ENCODE measurements at regions not wholly inside any gene's neighbourhood (a gene's known extent, or its start where the extent isn't known, plus 50 kb on each side); places are given as distances from the start of the nearest gene placed in this dataset.

DNA sequence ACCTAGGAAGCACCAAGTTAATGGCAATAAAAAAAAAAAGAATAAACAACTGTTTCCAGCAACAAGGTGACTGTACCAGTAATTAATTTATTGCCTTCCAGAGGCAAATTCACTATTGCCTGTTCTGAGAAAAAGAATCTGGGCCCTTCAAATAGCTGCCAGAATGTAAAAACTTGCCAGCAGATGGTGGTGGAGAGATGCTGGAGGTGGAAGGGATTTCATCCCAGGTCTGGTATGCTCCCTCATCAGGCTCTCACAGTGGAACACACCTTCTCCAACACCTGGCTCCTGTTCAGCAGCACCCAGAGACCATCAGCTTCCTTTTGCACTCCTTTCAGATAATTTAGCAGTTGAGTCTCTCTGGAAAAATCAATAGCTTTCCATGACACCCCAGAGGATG is 792.9 kb upstream of the ADAMTS5 start:
- H3K27ac Mint-ChIP-seq, result no peak overlapping the region
- H3K36me3 Mint-ChIP-seq, result no peaks in the 10 kb centered on the region
- no peak overlapping the region for H3K4me3 Mint-ChIP-seq
- no peak overlapping the region for H3K9ac ChIP-seq (ENCODE audit: insufficient read depth, low read length, poor library complexity, severe bottlenecking)
- H3K4me3 ChIP-seq (replicated peaks in 1 of 3; ENCODE audit: low read depth in 2 of 3, low read length in 3 of 3), result no peak overlapping the region
- no peaks in the 10 kb centered on the region for H3K9me3 ChIP-seq (replicated peaks in 1 of 2; ENCODE audit: control insufficient read depth in 1 of 2, insufficient read depth in 1 of 2, low read length in 2 of 2)
- H3K36me3 ChIP-seq (replicated peaks in 1 of 2; ENCODE audit: control insufficient read depth in 1 of 2, insufficient read depth in 2 of 2, low read length in 2 of 2), result no peaks in the 10 kb centered on the region
- H2AFZ ChIP-seq (ENCODE audit: insufficient read depth, low read depth, low read length, poor library complexity, severe bottlenecking), result no peak overlapping the region
- intact Hi-C loops (cut with micrococcal nuclease), result no loop called here
- no peaks in the 10 kb centered on the region for H3K79me2 ChIP-seq (ENCODE audit: insufficient read depth, low read length)
- no peaks in the 10 kb centered on the region for H3K27me3 ChIP-seq (ENCODE audit: control insufficient read depth in 2 of 2, insufficient read depth in 2 of 2, low read length in 2 of 2)
- H3K4me1 ChIP-seq (ENCODE audit: control insufficient read depth in 1 of 2, insufficient read depth in 2 of 2, low read length in 2 of 2), result no peaks in the 10 kb centered on the region
- no peak for DNase-seq
- TF ChIP-seq, protein P1, sequence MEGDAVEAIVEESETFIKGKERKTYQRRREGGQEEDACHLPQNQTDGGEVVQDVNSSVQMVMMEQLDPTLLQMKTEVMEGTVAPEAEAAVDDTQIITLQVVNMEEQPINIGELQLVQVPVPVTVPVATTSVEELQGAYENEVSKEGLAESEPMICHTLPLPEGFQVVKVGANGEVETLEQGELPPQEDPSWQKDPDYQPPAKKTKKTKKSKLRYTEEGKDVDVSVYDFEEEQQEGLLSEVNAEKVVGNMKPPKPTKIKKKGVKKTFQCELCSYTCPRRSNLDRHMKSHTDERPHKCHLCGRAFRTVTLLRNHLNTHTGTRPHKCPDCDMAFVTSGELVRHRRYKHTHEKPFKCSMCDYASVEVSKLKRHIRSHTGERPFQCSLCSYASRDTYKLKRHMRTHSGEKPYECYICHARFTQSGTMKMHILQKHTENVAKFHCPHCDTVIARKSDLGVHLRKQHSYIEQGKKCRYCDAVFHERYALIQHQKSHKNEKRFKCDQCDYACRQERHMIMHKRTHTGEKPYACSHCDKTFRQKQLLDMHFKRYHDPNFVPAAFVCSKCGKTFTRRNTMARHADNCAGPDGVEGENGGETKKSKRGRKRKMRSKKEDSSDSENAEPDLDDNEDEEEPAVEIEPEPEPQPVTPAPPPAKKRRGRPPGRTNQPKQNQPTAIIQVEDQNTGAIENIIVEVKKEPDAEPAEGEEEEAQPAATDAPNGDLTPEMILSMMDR (IDR thresholded peaks at IDR 0.05), result no peak
- peaks cover 0 to 7% (median 0%) of the 10 kb centered on the region in 7 donors for H3K9me3 Mint-ChIP-seq
- H3K4me2 ChIP-seq (replicated peaks; ENCODE audit: extremely low read depth, low read length, poor library complexity, severe bottlenecking), result no peak overlapping the region
- peaks cover 0 to 3% (median 2%) of the 10 kb centered on the region in 3 donors for H3K27me3 Mint-ChIP-seq (ENCODE audit: low read depth in 3 of 3)
- no peaks in the 10 kb centered on the region for H4K20me1 ChIP-seq (ENCODE audit: insufficient read depth, low read length)
- H3K27ac ChIP-seq (ENCODE audit: low read depth in 1 of 2, low read length in 2 of 2), result no peak overlapping the region
- no peaks in the 10 kb centered on the region for H3K4me1 Mint-ChIP-seq

DNA sequence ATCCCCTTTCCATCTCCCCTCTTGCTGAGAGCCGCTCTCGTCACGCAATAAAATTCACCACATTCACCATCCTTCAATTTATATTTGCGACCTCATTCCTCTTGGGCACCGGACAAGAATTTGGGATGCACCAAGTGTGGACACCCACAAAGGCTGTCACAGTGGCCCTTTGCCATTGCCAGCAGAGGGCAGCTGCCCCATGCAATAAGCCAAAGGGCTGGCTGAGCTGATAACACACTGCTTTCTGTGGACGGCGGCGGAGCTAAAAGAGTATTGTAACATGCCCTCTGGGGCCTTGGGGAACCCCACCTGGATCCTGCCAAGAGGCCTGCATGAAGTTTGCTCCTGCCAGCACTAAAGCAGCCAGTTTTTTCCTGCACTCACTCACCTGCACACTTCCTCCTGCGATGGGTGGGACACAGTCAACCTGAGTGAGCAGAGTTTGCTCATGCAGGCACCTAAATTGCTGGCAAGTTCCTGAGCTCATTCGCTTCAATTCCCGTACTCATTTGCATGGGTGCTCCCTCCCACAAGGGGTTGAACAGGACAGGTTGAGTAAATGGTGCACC is 792.3 kb upstream of the ADAMTS5 start:
- DNase-seq, result no peak
- H2AFZ ChIP-seq (ENCODE audit: insufficient read depth, low read depth, low read length, poor library complexity, severe bottlenecking), result no peak overlapping the region
- 93% methylated on average over 7 of the region's 11 CpGs for WGBS (ENCODE audit: insufficient coverage)
- Mint-ChIP-seq H3K4me3 (no peak overlapping the region), H3K27me3 (ENCODE audit: low read depth in 3 of 3) (peaks cover 0 to 3% (median 2%) of the 10 kb centered on the region in 3 donors), H3K9me3 (peaks cover 0 to 8% (median 0%) of the 10 kb centered on the region in 7 donors), H3K4me1 (no peaks in the 10 kb centered on the region), H3K27ac (no peak overlapping the region), H3K36me3 (no peaks in the 10 kb centered on the region)
- no peak overlapping the region for H3K27ac ChIP-seq (ENCODE audit: low read depth in 1 of 2, low read length in 2 of 2)
- H3K4me2 ChIP-seq (replicated peaks; ENCODE audit: extremely low read depth, low read length, poor library complexity, severe bottlenecking), result no peak overlapping the region
- no peak overlapping the region for H3K4me3 ChIP-seq (replicated peaks in 1 of 3; ENCODE audit: low read depth in 2 of 3, low read length in 3 of 3)
- H3K9ac ChIP-seq (ENCODE audit: insufficient read depth, low read length, poor library complexity, severe bottlenecking), result no peak overlapping the region
- TF ChIP-seq, protein P1 (IDR thresholded peaks at IDR 0.05), result no peak
- H3K27me3 ChIP-seq (ENCODE audit: control insufficient read depth in 2 of 2, insufficient read depth in 2 of 2, low read length in 2 of 2), result no peaks in the 10 kb centered on the region
- no peaks in the 10 kb centered on the region for H3K9me3 ChIP-seq (replicated peaks in 1 of 2; ENCODE audit: control insufficient read depth in 1 of 2, insufficient read depth in 1 of 2, low read length in 2 of 2)
- intact Hi-C loops (cut with micrococcal nuclease), result no loop called here
- no peaks in the 10 kb centered on the region for H4K20me1 ChIP-seq (ENCODE audit: insufficient read depth, low read length)
- H3K36me3 ChIP-seq (replicated peaks in 1 of 2; ENCODE audit: control insufficient read depth in 1 of 2, insufficient read depth in 2 of 2, low read length in 2 of 2), result no peaks in the 10 kb centered on the region
- no peaks in the 10 kb centered on the region for H3K4me1 ChIP-seq (ENCODE audit: control insufficient read depth in 1 of 2, insufficient read depth in 2 of 2, low read length in 2 of 2)
- no peaks in the 10 kb centered on the region for H3K79me2 ChIP-seq (ENCODE audit: insufficient read depth, low read length)
